Smooth muscle cell (in vitro differentiated cells): ENCODE measurements at regions not wholly inside any gene's neighbourhood (a gene's known extent, or its start where the extent isn't known, plus 50 kb on each side); places are given as distances from the start of the nearest gene placed in this dataset.

Experiments
- DNase-seq: peaks from one replicate; lab custom pipeline; 2025; ENCODE audit not compliant: unreplicated experiment; lab: John Stamatoyannopoulos, UW
- H2AFZ ChIP-seq: fragments of 200-600 bp; sonication (generic); 2 replicates; pipeline ENCODE4 v1.6.0; 2016; ENCODE audit warnings: antibody characterized with exemption, low read depth, mild to moderate bottlenecking
- H3F3A ChIP-seq: fragments of 200-600 bp; sonication (generic); 2 replicates; pipeline ENCODE4 v1.6.0; 2017; ENCODE audit warnings: antibody characterized with exemption, low read depth
- H3K27ac ChIP-seq: fragments of 200-600 bp; sonication (generic); 2 replicates; pipeline ENCODE4 v1.5.1; 2016; ENCODE audit warnings: low read depth, mild to moderate bottlenecking
- H3K27me3 ChIP-seq: fragments of 200-600 bp; sonication (generic); 2 replicates; pipeline ENCODE4 v1.6.1; 2016; ENCODE audit warnings: low read depth, mild to moderate bottlenecking
- H3K36me3 ChIP-seq: fragments of 200-600 bp; sonication (generic); 2 replicates; pipeline ENCODE4 v1.5.1; 2016; ENCODE audit warnings: low read depth
- H3K4me1 ChIP-seq: fragments of 200-600 bp; sonication (generic); 2 replicates; pipeline ENCODE4 v1.5.1; 2016; ENCODE audit warnings: low read depth
- H3K4me2 ChIP-seq: fragments of 200-600 bp; sonication (generic); 2 replicates; pipeline ENCODE4 v1.6.0; 2016; ENCODE audit warnings: mild to moderate bottlenecking
- H3K4me3 ChIP-seq: fragments of 200-600 bp; sonication (generic); 2 replicates; pipeline ENCODE4 v1.5.1; 2016; ENCODE audit warnings: mild to moderate bottlenecking
- H3K79me2 ChIP-seq: fragments of 200-600 bp; sonication (generic); 2 replicates; pipeline ENCODE4 v1.6.0; 2016; ENCODE audit warnings: low read depth, mild to moderate bottlenecking
- H3K9ac ChIP-seq: fragments of 200-600 bp; sonication (generic); 2 replicates; pipeline ENCODE4 v1.6.0; 2016; ENCODE audit warnings: low read depth
- H3K9me3 ChIP-seq: fragments of 200-600 bp; sonication (generic); replicated peaks from 2 replicates; pipeline ENCODE4 v1.5.1; 2016; ENCODE audit warnings: low read depth
- H4K20me1 ChIP-seq: fragments of 200-600 bp; sonication (generic); 2 replicates; pipeline ENCODE4 v1.6.0; 2016; ENCODE audit warnings: low read depth
- CTCF ChIP-seq: fragments of 200-600 bp; sonication (generic); IDR thresholded peaks from 2 replicates; pipeline ENCODE4 v1.5.1; 2017; ENCODE audit warnings: borderline replicate concordance, mild to moderate bottlenecking, antibody characterized with exemption; ENCODE audit not compliant: insufficient read depth, poor library complexity, severe bottlenecking
- WGBS: methylation state at CpG from one replicate; pipeline ENCODE4 v1.1.7; 2016; ENCODE audit warnings: low lambda C conversion rate; 5-methylcytosine and 5-hydroxymethylcytosine counted together

- H3K27ac ChIP-seq = no peak overlapping the region
- peaks cover 4% of the 10 kb centered on the region for H3K27me3 ChIP-seq
- no peak overlapping the region for H3K4me2 ChIP-seq
- no peak overlapping the region for H3K4me3 ChIP-seq
- H3K4me1 ChIP-seq = peaks cover 25% of the 10 kb centered on the region
- no peaks in the 10 kb centered on the region for H4K20me1 ChIP-seq
- no peak for DNase-seq
- no peaks in the 10 kb centered on the region for H3K9me3 ChIP-seq
- TF ChIP-seq CTCF = no peak
- 90% methylated on average over 4 of the region's 4 CpGs for WGBS
- no peaks in the 10 kb centered on the region for H3K79me2 ChIP-seq
- H3F3A ChIP-seq = no peaks in the 10 kb centered on the region
- H2AFZ ChIP-seq = no peak overlapping the region
- H3K9ac ChIP-seq = no peak overlapping the region
- no peaks in the 10 kb centered on the region for H3K36me3 ChIP-seq
These were observed 302.7 kb downstream of the MAF start for GRCh38 chr16:79297805-79298204.

GRCh38 chr16:79297296-79297695 lies 303.2 kb downstream of the MAF start:
- H4K20me1 ChIP-seq = no peaks in the 10 kb centered on the region
- no peak overlapping the region for H3K4me2 ChIP-seq
- WGBS = 92% methylated on average over 9 of the region's 9 CpGs
- TF ChIP-seq CTCF = no peak
- H3K4me1 ChIP-seq = peaks cover 24% of the 10 kb centered on the region
- no peak overlapping the region for H3K4me3 ChIP-seq
- no peak overlapping the region for H2AFZ ChIP-seq
- H3K9ac ChIP-seq = no peak overlapping the region
- DNase-seq = no peak
- no peaks in the 10 kb centered on the region for H3K9me3 ChIP-seq
- H3K79me2 ChIP-seq = no peaks in the 10 kb centered on the region
- H3K27me3 ChIP-seq = no peaks in the 10 kb centered on the region
- H3K27ac ChIP-seq = no peak overlapping the region
- H3K36me3 ChIP-seq = no peaks in the 10 kb centered on the region
- no peaks in the 10 kb centered on the region for H3F3A ChIP-seq

- Histone ChIP-seq H4K20me1 (no peaks in the 10 kb centered on the region), H3K4me2 (no peak overlapping the region), H3K4me1 (peaks cover 22% of the 10 kb centered on the region), H2AFZ (no peak overlapping the region), H3K4me3 (no peak overlapping the region), H3K9ac (no peak overlapping the region), H3K36me3 (no peaks in the 10 kb centered on the region), H3K9me3 (no peaks in the 10 kb centered on the region), H3K79me2 (no peaks in the 10 kb centered on the region), H3F3A (no peaks in the 10 kb centered on the region), H3K27me3 (peaks cover 3% of the 10 kb centered on the region), H3K27ac (no peak overlapping the region)
- WGBS = 90% methylated on average over 4 of the region's 4 CpGs
- DNase-seq = no peak
- no peak for TF ChIP-seq CTCF
These were observed 304.0 kb downstream of the MAF start for GRCh38 chr16:79296491-79296890.

- no peaks in the 10 kb centered on the region for H3K9me3 ChIP-seq
- no peak overlapping the region for H2AFZ ChIP-seq
- H3K4me1 ChIP-seq = peaks cover 17% of the 10 kb centered on the region
- H3K9ac ChIP-seq = no peak overlapping the region
- no peak overlapping the region for H3K27ac ChIP-seq
- no peak for TF ChIP-seq CTCF
- peaks cover 3% of the 10 kb centered on the region for H3K27me3 ChIP-seq
- H4K20me1 ChIP-seq = no peaks in the 10 kb centered on the region
- no peak overlapping the region for H3K4me3 ChIP-seq
- H3F3A ChIP-seq = no peaks in the 10 kb centered on the region
- 78% methylated on average over 5 of the region's 5 CpGs for WGBS
- H3K36me3 ChIP-seq = no peaks in the 10 kb centered on the region
- no peak for DNase-seq
- no peaks in the 10 kb centered on the region for H3K79me2 ChIP-seq
- H3K4me2 ChIP-seq = no peak overlapping the region
These were observed 304.8 kb downstream of the MAF start for GRCh38 chr16:79295746-79296145.
